Thymus (tissue), 11 donors: ENCODE measurements at regions not wholly inside any gene's neighbourhood (a gene's known extent, or its start where the extent isn't known, plus 50 kb on each side); places are given as distances from the start of the nearest gene placed in this dataset.

Source experiments
- DNase-seq, 9 donors: peaks; one replicate each; pipeline ENCODE4 v3.0.0-alpha.2; 2013; ENCODE audit warnings: low spot score in 9 of 9, low read depth in 6 of 9, missing footprints in 1 of 9
- H3K27ac ChIP-seq, 2 donors: one replicate each; pipeline ENCODE4 v1.5.1; 2013; ENCODE audit warnings: control low read depth in 1 of 2, low read depth in 1 of 2, low read length in 1 of 2, mild to moderate bottlenecking in 1 of 2, moderate library complexity in 1 of 2
- H3K27me3 ChIP-seq, 2 donors: one replicate each; pipeline ENCODE4 v1.5.1; 2013; ENCODE audit warnings: low read length in 1 of 2; ENCODE audit not compliant: control insufficient read depth in 2 of 2, insufficient read depth in 1 of 2
- H3K36me3 ChIP-seq, 2 donors: one replicate each; pipeline ENCODE4 v1.5.1; 2013; ENCODE audit warnings: low read length in 1 of 2, mild to moderate bottlenecking in 1 of 2, moderate library complexity in 1 of 2; ENCODE audit not compliant: control insufficient read depth in 2 of 2, insufficient read depth in 2 of 2
- H3K4me1 ChIP-seq, 2 donors: one replicate each; pipeline ENCODE4 v1.5.1; 2013; ENCODE audit warnings: low read length in 2 of 2; ENCODE audit not compliant: control insufficient read depth in 2 of 2, insufficient read depth in 2 of 2
- H3K4me3 ChIP-seq, 2 donors: one replicate each; pipeline ENCODE4 v1.5.1; 2013; ENCODE audit warnings: low read length in 2 of 2, control low read depth in 1 of 2, mild to moderate bottlenecking in 1 of 2
- H3K9me3 ChIP-seq, 2 donors: one replicate each; pipeline ENCODE4 v1.5.1; 2013; ENCODE audit warnings: low read length in 1 of 2, mild to moderate bottlenecking in 1 of 2; ENCODE audit not compliant: control insufficient read depth in 2 of 2, insufficient read depth in 1 of 2
- WGBS: extraction: QIAGEN DNeasy Blood & Tissue Kit; methylation state at CpG from one replicate; pipeline ENCODE4 v1.1.7; 2013; 5-methylcytosine and 5-hydroxymethylcytosine counted together
- donor health status: healthy.

DNA sequence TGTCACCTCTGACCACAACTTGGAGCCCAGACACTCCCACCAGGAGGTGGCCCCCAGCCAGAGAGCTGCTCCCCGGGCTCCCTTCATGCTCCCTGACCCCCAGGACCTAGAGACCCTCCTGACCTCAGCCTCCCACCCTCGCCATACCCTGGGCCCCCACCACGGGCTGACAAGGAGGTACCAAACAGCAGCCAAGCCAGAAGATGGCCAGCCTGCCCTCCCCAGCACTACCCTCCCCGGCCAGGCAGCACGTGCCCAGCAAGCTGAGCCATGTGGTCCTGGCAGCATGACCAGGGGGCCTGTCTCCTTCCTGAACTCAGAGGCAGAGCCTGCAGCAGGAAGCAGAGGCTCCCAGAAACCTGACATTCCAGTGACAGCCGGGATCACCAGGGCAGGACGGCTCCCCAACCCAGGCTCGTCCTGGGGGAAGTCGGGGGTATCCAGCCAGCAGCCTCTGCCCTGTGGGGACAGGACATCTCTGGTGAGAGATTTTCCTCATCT, 69.4 kb upstream of the GPC1 start:
- no peaks in the 10 kb centered on the region for H3K27me3 ChIP-seq
- no peak for DNase-seq
- WGBS, result 75% methylated on average over 9 of the region's 9 CpGs
- no peak overlapping the region for H3K4me3 ChIP-seq
- no peaks in the 10 kb centered on the region for H3K36me3 ChIP-seq
- peaks cover 0 to 10% of the 10 kb centered on the region in 2 donors for H3K9me3 ChIP-seq
- no peak overlapping the region for H3K27ac ChIP-seq
- peaks cover 0 to 7% of the 10 kb centered on the region in 2 donors for H3K4me1 ChIP-seq

DNA sequence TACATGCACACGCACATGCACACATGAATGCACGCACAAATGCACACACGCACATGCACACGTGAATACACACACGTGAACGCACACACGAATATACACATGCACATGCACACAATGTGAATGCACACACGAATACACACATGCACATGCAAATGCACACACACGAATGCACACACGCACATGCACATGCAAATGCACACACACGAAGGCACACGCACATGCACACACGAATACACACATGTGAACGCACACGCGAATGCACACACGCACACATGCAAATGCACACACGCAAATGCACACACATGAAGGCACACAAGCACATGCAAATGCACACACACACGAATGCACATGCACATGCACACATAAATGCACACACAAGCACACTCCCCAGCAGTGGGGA, 68.6 kb upstream of the GPC1 start:
- Histone ChIP-seq H3K36me3 (no peaks in the 10 kb centered on the region), H3K27ac (no peak overlapping the region), H3K9me3 (peaks cover 0 to 6% of the 10 kb centered on the region in 2 donors), H3K27me3 (no peaks in the 10 kb centered on the region), H3K4me3 (no peak overlapping the region), H3K4me1 (peaks cover 0 to 7% of the 10 kb centered on the region in 2 donors)
- no peak for DNase-seq
- 96% methylated on average over 19 of the region's 19 CpGs for WGBS

DNA sequence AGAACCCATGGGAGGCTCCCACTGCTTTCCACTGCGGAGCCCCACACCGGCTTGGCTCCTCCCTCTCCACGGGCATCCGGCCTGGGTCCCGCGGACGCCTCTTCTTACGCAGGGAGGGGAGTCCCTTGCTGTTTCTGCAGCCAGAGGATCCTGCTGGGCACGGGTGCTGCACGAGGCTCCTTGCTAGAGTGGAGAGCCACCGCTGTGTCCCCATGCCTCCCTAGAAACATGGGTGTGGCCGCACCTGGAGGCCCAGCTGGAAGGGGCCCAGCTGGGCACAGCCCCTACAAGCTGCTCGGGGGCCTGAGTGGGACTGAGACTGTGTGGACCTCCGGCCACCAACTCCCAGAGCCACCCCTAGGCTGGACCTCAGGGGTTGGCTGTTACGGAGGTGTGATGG, 67.7 kb upstream of the GPC1 start:
- Histone ChIP-seq H3K27ac (no peak overlapping the region), H3K36me3 (no peaks in the 10 kb centered on the region), H3K27me3 (no peaks in the 10 kb centered on the region), H3K9me3 (peaks cover 0 to 4% of the 10 kb centered on the region in 2 donors), H3K4me1 (peaks cover 0 to 7% of the 10 kb centered on the region in 2 donors), H3K4me3 (no peak overlapping the region)
- WGBS, result 93% methylated on average over 15 of the region's 15 CpGs
- DNase-seq, result no peak

DNA sequence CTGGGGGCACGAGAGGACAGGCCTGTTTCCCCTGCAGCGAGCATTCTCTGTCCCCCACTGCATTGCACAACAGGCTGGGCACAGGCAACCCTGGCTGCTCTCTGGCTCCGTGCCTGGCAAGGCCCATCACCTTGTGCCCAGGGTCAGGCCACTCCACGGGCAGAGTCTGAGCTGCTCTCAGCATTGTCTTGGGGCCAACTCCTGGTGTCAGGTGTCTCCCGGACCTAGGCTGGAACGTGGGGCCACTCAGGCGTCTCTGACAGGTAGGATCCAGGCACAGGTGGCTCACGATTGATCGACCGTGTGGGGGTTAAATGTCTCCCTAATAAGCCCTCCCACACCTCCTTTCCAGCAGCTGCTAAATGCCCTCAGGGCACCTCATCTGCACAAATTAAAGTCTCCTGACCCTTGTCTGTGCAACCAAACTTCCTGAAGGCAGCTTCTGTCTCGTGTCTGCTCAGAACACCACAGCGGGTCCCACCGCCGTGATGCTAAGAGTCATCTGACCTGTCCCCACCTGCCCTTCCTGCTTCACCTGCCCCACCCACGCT, 66.6 kb upstream of the GPC1 start:
- WGBS, result 86% methylated on average over 15 of the region's 15 CpGs
- no peak for DNase-seq
- no peak overlapping the region for H3K27ac ChIP-seq
- H3K27me3 ChIP-seq, result no peaks in the 10 kb centered on the region
- no peaks in the 10 kb centered on the region for H3K9me3 ChIP-seq
- no peaks in the 10 kb centered on the region for H3K4me1 ChIP-seq
- H3K36me3 ChIP-seq, result no peaks in the 10 kb centered on the region
- no peak overlapping the region for H3K4me3 ChIP-seq

DNA sequence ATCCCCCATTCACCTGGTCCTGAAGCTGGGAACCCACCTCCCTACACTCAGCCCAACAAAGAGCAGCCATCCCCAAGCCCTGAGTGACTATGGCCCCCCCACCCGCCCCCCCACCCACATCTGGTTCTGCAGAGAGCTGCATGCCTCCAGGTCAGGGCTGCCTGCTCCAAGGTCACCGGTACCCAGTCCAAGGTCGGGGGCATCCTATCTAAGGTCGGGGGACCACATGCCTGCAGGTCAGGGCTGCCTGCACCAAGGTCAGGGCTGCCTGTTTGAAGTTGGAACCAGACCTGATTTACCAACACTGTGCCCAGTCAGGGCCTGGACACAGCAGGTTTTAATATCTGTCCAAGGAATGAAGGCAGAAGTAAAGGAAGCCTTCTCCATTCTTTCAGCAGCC, 66.1 kb upstream of the GPC1 start:
- Histone ChIP-seq H3K4me1 (no peaks in the 10 kb centered on the region), H3K36me3 (no peaks in the 10 kb centered on the region), H3K4me3 (no peak overlapping the region), H3K27me3 (no peaks in the 10 kb centered on the region), H3K9me3 (no peaks in the 10 kb centered on the region), H3K27ac (no peak overlapping the region)
- no peak for DNase-seq
- WGBS, result 86% methylated on average over 4 of the region's 4 CpGs

GRCh38 chr2:240369801-240370585, 65.5 kb upstream of the GPC1 start:
- WGBS, result 84% methylated on average over 19 of the region's 19 CpGs
- no peaks in the 10 kb centered on the region for H3K27me3 ChIP-seq
- H3K27ac ChIP-seq, result peak overlapping the region in 1 of 2 donors; percentile 20
- no peak for DNase-seq
- H3K36me3 ChIP-seq, result no peaks in the 10 kb centered on the region
- H3K4me3 ChIP-seq, result no peak overlapping the region
- H3K4me1 ChIP-seq, result no peaks in the 10 kb centered on the region
- H3K9me3 ChIP-seq, result no peaks in the 10 kb centered on the region

DNA sequence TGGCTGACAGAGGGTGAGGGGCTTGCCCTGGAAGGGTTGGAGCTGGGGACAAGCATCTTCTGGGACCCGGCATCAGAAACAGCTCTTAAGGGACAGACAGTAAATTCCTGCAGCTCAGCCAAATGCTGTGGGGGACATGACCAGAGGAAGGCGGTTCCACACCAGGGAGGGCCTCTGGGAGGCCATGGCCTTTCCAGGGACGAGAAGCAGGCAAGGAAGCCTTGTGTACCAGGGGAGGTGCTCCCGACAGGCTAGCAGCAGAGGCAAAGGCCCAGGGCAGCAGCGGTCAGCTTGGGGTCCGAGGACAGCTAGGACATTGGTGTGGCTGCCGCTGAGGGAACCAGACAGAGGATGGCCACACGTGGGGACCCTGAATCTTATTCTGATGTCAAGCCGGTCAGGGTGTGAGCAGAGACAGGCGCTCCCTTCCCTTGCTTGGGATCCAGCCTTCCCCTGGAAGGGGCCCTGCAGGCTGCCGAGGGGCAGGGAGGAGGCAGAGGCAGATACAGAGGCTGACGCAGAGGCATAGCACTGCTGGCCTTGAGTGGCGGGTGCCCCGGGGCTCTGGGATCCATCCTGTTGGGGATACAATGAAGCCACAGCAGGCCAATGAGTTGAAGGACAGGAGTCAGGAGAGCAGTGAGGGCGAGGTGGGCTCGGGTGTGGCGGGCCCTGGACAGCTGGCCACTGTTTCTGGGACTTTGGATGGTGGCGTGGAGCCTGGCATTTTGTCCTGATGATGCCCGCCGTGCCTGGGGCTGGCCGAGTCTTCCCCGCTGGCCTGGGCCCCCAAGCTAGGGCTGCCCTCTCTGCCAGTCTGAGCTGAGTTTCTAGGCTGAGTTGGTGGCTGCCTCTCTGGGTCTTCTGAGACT, 64.1 kb upstream of the GPC1 start:
- no peak for DNase-seq
- no peak overlapping the region for H3K4me3 ChIP-seq
- 92% methylated on average over 22 of the region's 22 CpGs for WGBS
- no peaks in the 10 kb centered on the region for H3K27me3 ChIP-seq
- no peaks in the 10 kb centered on the region for H3K36me3 ChIP-seq
- no peak overlapping the region for H3K27ac ChIP-seq
- no peaks in the 10 kb centered on the region for H3K9me3 ChIP-seq
- H3K4me1 ChIP-seq, result no peaks in the 10 kb centered on the region

GRCh38 chr2:240372101-240372500, 63.4 kb upstream of the GPC1 start:
- Histone ChIP-seq H3K27ac (no peak overlapping the region), H3K4me3 (no peak overlapping the region)
- WGBS, result 77% methylated on average over 5 of the region's 5 CpGs

More at GRCh38 chr2:240372101-240372500, 63.4 kb upstream of the GPC1 start:
- no peaks in the 10 kb centered on the region for H3K27me3 ChIP-seq
- DNase-seq, result no peak
- no peaks in the 10 kb centered on the region for H3K4me1 ChIP-seq
- no peaks in the 10 kb centered on the region for H3K9me3 ChIP-seq
- no peaks in the 10 kb centered on the region for H3K36me3 ChIP-seq
